ENCODE measurements at regions not wholly inside any gene's neighbourhood (a gene's known extent, or its start where the extent isn't known, plus 50 kb on each side); places are given as distances from the start of the nearest gene placed in this dataset.

GRCh38 chr14:54337314-54337713 is 59.5 kb upstream of the CDKN3 start:
- TF ChIP-seq CTCF (IDR thresholded peaks at IDR 0.05), result no peak
- TF ChIP-seq POLR2A (IDR thresholded peaks at IDR 0.05), result no peak
